K562 (cell line): ENCODE measurements at regions not wholly inside any gene's neighbourhood (a gene's known extent, or its start where the extent isn't known, plus 50 kb on each side); places are given as distances from the start of the nearest gene placed in this dataset.
"Not testable (repeated sequence)": the region's sequence is repeated elsewhere in the genome, so short reads cannot be mapped to it uniquely, and the experiment has no call there.

ENCODE experiments used
- GATAD2A ChIP-seq: fragments of 450-650 bp; IDR thresholded peaks from 2 replicates; pipeline ENCODE4 v1.6.1; 2017
- HLTF ChIP-seq: fragments of 450-650 bp; IDR thresholded peaks from 2 replicates; pipeline ENCODE4 v1.6.1; 2016
- HOMEZ ChIP-seq: fragments of 250-450 bp; sonication (Bioruptor Pico); IDR thresholded peaks from 2 replicates; pipeline ENCODE4 v1.4.0; 2020; ENCODE audit warnings: mild to moderate bottlenecking, moderate library complexity
- MAFF ChIP-seq: IDR thresholded peaks from 2 replicates; pipeline ENCODE4 v1.6.1; 2012; ENCODE audit warnings: low read length, improper control_type of control experiment
- POLR2A ChIP-seq: fragments of 450-650 bp; conservative IDR thresholded peaks from 2 replicates; pipeline ENCODE4 v1.6.1; 2016
- POLR2AphosphoS5 ChIP-seq: IDR thresholded peaks from 2 replicates; pipeline ENCODE4 v1.6.1; 2011; ENCODE audit warnings: mild to moderate bottlenecking, low read depth, low read length, moderate library complexity; ENCODE audit not compliant: control insufficient read depth, insufficient read depth
- RCOR1 ChIP-seq, 2 experiments: IDR thresholded peaks; 2 replicates each; pipeline ENCODE4 v1.6.1; 2012; ENCODE audit warnings: low read depth in 2 of 2, low read length in 2 of 2, borderline replicate concordance in 1 of 2, improper control_type of control experiment in 1 of 2
- SMAD4 ChIP-seq: fragments of 250-450 bp; sonication (Bioruptor Pico); conservative IDR thresholded peaks from 2 replicates; pipeline ENCODE4 v1.8.0; 2021; ENCODE audit warnings: inconsistent platforms, mild to moderate bottlenecking, moderate library complexity
- SNRNP70 ChIP-seq: fragments of 200-400 bp; formaldehyde crosslinking; optimal IDR thresholded peaks from 2 replicates; pipeline ENCODE3; 2017; ENCODE audit warnings: low read depth, low read length
- TAF15 ChIP-seq: fragments of 200-400 bp; formaldehyde crosslinking; IDR thresholded peaks from 2 replicates; pipeline ENCODE4 v1.6.1; 2017; ENCODE audit warnings: mild to moderate bottlenecking, low read depth, low read length, moderate library complexity
- ZNF644 ChIP-seq: fragments of 200-800 bp; sonication (Bioruptor generic); IDR thresholded peaks from 2 replicates; pipeline ENCODE4 v1.6.1; 2016; ENCODE audit warnings: low read depth, missing genetic modification characterization, missing compliant biosample characterization
- TF ChIP-seq, protein P1 (sequence below), 3 experiments: IDR thresholded peaks in 2 of 3; conservative IDR thresholded peaks in 1 of 3; 2 replicates each; pipeline ENCODE4 v1.5.1; 2011 to 2012; ENCODE audit warnings: low read length in 3 of 3, mild to moderate bottlenecking in 3 of 3, control low read depth in 2 of 3, improper control_type of control experiment in 1 of 3, inconsistent platforms in 1 of 3, low read depth in 1 of 3, mixed read lengths in 1 of 3, moderate library complexity in 1 of 3; ENCODE audit not compliant: insufficient read depth in 2 of 3
- TF ChIP-seq, protein P2 (sequence below): fragments of 450-650 bp; conservative IDR thresholded peaks from 2 replicates; pipeline ENCODE4 v1.6.1; 2016; ENCODE audit warnings: missing genetic modification characterization, low read depth, mild to moderate bottlenecking, control low read depth, missing compliant biosample characterization

GRCh38 chr7:76144664-76145270 lies 56.9 kb upstream of the SRRM3 start:
- TF ChIP-seq GATAD2A; SMAD4 (CRISPR knock-in tag); HLTF; ZNF644 (tag); HOMEZ (CRISPR knock-in tag); SNRNP70; TAF15; MAFF; POLR2A; POLR2AphosphoS5; RCOR1 (IDR thresholded peaks at IDR 0.05; ENCODE audit: borderline replicate concordance in 1 of 2, low read depth in 2 of 2, low read length in 2 of 2): not testable (repeated sequence)
- TF ChIP-seq, protein P1, sequence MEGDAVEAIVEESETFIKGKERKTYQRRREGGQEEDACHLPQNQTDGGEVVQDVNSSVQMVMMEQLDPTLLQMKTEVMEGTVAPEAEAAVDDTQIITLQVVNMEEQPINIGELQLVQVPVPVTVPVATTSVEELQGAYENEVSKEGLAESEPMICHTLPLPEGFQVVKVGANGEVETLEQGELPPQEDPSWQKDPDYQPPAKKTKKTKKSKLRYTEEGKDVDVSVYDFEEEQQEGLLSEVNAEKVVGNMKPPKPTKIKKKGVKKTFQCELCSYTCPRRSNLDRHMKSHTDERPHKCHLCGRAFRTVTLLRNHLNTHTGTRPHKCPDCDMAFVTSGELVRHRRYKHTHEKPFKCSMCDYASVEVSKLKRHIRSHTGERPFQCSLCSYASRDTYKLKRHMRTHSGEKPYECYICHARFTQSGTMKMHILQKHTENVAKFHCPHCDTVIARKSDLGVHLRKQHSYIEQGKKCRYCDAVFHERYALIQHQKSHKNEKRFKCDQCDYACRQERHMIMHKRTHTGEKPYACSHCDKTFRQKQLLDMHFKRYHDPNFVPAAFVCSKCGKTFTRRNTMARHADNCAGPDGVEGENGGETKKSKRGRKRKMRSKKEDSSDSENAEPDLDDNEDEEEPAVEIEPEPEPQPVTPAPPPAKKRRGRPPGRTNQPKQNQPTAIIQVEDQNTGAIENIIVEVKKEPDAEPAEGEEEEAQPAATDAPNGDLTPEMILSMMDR (IDR thresholded peaks at IDR 0.05 in 2 of 3, conservative IDR thresholded peaks at IDR 0.05 in 1 of 3; ENCODE audit: insufficient read depth in 2 of 3, low read depth in 1 of 3, low read length in 3 of 3), result not testable (repeated sequence)
- TF ChIP-seq, protein P2, sequence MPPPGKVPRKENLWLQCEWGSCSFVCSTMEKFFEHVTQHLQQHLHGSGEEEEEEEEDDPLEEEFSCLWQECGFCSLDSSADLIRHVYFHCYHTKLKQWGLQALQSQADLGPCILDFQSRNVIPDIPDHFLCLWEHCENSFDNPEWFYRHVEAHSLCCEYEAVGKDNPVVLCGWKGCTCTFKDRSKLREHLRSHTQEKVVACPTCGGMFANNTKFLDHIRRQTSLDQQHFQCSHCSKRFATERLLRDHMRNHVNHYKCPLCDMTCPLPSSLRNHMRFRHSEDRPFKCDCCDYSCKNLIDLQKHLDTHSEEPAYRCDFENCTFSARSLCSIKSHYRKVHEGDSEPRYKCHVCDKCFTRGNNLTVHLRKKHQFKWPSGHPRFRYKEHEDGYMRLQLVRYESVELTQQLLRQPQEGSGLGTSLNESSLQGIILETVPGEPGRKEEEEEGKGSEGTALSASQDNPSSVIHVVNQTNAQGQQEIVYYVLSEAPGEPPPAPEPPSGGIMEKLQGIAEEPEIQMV (tag), result not testable (repeated sequence)
